ENCODE measurements at regions not wholly inside any gene's neighbourhood (a gene's known extent, or its start where the extent isn't known, plus 50 kb on each side); places are given as distances from the start of the nearest gene placed in this dataset.

DNA sequence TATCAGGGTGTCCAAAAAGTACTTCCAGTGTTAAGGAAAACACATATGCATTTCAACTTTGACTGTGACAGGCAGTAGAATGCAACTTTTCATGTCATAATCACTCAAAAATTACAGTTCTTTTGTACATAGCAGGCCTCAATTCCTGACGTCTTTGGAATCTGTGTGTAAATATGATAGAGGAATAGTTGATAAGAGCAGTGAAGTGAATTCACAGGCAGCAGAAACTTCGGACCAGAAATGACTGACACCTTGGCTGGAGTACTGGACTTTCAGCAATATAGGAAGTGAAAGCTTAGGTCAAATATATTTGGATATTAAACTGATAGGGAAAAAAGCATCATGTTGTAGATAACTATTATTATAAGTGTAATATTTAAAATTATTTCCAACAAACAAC, 1741.2 kb upstream of the PCDH20 start:
- H3K9ac ChIP-seq (ENCODE audit: low read depth, low read length): no peak overlapping the region
- H3K79me1 ChIP-seq (ENCODE audit: low read depth in 1 of 2, low read length in 2 of 2): no peaks in the 10 kb centered on the region
- H3K14ac ChIP-seq (replicated peaks; ENCODE audit: low read depth, low read length): no peak overlapping the region
- no peaks in the 10 kb centered on the region for H3K36me3 ChIP-seq (ENCODE audit: control insufficient read depth, insufficient read depth, low read length)
- no peaks in the 10 kb centered on the region for H3K9me3 ChIP-seq (ENCODE audit: control insufficient read depth, insufficient read depth, low read length)
- intact Hi-C loops (cut with micrococcal nuclease) (no loop called here), in situ Hi-C loops (cut with MboI; ENCODE audit: low sequenced_read_pairs) (no loop called here), dilution Hi-C loops (cut with HindIII; ENCODE audit: low sequenced_read_pairs, unreplicated experiment) (no loop called here)
- H3K27me3 ChIP-seq (ENCODE audit: control insufficient read depth, insufficient read depth, low read length): no peaks in the 10 kb centered on the region
- ChIA-PET CTCF (no interaction called here), POLR2A (ENCODE audit: unreplicated experiment) (no interaction called here)
- no peak overlapping the region for H4K8ac ChIP-seq (ENCODE audit: low read depth in 2 of 2, low read length in 2 of 2)
- no peaks in the 10 kb centered on the region for H3K9me1 ChIP-seq (ENCODE audit: insufficient read depth, low read length)
- H3K4me2 ChIP-seq (ENCODE audit: low read depth, low read length): no peak overlapping the region
- H3K4me3 ChIP-seq (ENCODE audit: insufficient read depth, low read depth, low read length): no peak overlapping the region
- H3K4me1 ChIP-seq (ENCODE audit: control insufficient read depth, insufficient read depth, low read length): no peaks in the 10 kb centered on the region
- no peak overlapping the region for H3K4ac ChIP-seq (ENCODE audit: low read depth, low read length)
- H2BK120ac ChIP-seq (ENCODE audit: low read depth, low read length): no peak overlapping the region
- ATAC-seq (ENCODE audit: low read depth) (no peak), DNase-seq (no peak)
- no peak overlapping the region for H2BK20ac ChIP-seq (ENCODE audit: low read depth, low read length)
- TF ChIP-seq MAZ (IDR thresholded peaks at IDR 0.05; ENCODE audit: borderline replicate concordance, low read depth, low read length) (no peak), RFX5 (IDR thresholded peaks at IDR 0.05; ENCODE audit: low read depth, low read length) (no peak), SMC3 (IDR thresholded peaks at IDR 0.05; ENCODE audit: low read depth, low read length) (no peak), NFE2L2 (IDR thresholded peaks at IDR 0.05; ENCODE audit: low read depth, low read length) (no peak), FOS (IDR thresholded peaks at IDR 0.05; ENCODE audit: low read depth, low read length) (no peak), CHD1 (IDR thresholded peaks at IDR 0.05; ENCODE audit: low read depth, low read length) (no peak)
- TF ChIP-seq, protein P1, sequence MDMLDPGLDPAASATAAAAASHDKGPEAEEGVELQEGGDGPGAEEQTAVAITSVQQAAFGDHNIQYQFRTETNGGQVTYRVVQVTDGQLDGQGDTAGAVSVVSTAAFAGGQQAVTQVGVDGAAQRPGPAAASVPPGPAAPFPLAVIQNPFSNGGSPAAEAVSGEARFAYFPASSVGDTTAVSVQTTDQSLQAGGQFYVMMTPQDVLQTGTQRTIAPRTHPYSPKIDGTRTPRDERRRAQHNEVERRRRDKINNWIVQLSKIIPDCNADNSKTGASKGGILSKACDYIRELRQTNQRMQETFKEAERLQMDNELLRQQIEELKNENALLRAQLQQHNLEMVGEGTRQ (IDR thresholded peaks at IDR 0.05; ENCODE audit: low read depth, low read length): no peak
- no peak overlapping the region for H2AK9ac ChIP-seq (replicated peaks; ENCODE audit: low read depth, low read length, poor library complexity)
- H3K56ac ChIP-seq (ENCODE audit: extremely low read depth, insufficient read depth, low read length): no peak overlapping the region
- H4K5ac ChIP-seq (ENCODE audit: low read depth, low read length): no peak overlapping the region
- H4K91ac ChIP-seq (ENCODE audit: insufficient read depth, low read depth, low read length): no peak overlapping the region
- no peaks in the 10 kb centered on the region for H4K20me1 ChIP-seq (ENCODE audit: insufficient read depth, low read length)
- H3K18ac ChIP-seq (ENCODE audit: low read depth, low read length): no peak overlapping the region
- H2BK5ac ChIP-seq (ENCODE audit: low read depth, low read length, poor library complexity, severe bottlenecking): no peak overlapping the region
- no peak overlapping the region for H2AFZ ChIP-seq (replicated peaks; ENCODE audit: low read length, poor library complexity)
- no peak overlapping the region for H2BK15ac ChIP-seq (ENCODE audit: low read depth, low read length)
- no peak overlapping the region for H3K27ac ChIP-seq (ENCODE audit: insufficient read depth, low read length)
- no TSS peak for BruUV-seq (replicated peaks)
- WGBS, 2 experiments (ENCODE audit: extremely low coverage in 2 of 2, insufficient read length in 1 of 2): 14% methylated on average over 1 of the region's 2 CpGs; no CpG with 5 or more reads in 1 of the 2 experiments
- no peak overlapping the region for H3K23ac ChIP-seq (ENCODE audit: low read depth, low read length)
- H2AK5ac ChIP-seq (ENCODE audit: low read depth, low read length): no peak overlapping the region
